Fibroblast of lung (primary cell): ENCODE measurements at regions not wholly inside any gene's neighbourhood (a gene's known extent, or its start where the extent isn't known, plus 50 kb on each side); places are given as distances from the start of the nearest gene placed in this dataset.

Experiments
- CTCF ChIP-seq, 2 donors: IDR thresholded peaks in 1 of 2; conservative IDR thresholded peaks in 1 of 2; 1 replicate in 1 of 2; 2 replicates in 1 of 2; pipeline ENCODE4 v1.5.1; 2011 to 2012; ENCODE audit warnings: low read length in 2 of 2, control low read depth in 1 of 2, inconsistent platforms in 1 of 2, low read depth in 1 of 2, mild to moderate bottlenecking in 1 of 2
- EZH2 ChIP-seq: IDR thresholded peaks from 2 replicates; pipeline ENCODE4 v1.5.1; 2012; ENCODE audit warnings: low read length, control low read depth, mild to moderate bottlenecking; ENCODE audit errors: missing control alignments

- no peak for TF ChIP-seq CTCF (conservative IDR thresholded peaks at IDR 0.05 in 1 of 2, IDR thresholded peaks at IDR 0.05 in 1 of 2; ENCODE audit: low read depth in 1 of 2, low read length in 2 of 2)
- no peak for TF ChIP-seq EZH2
Observed at GRCh38 chr14:85301506-85301905, 228.4 kb upstream of the FLRT2 start.
